CD4-positive, alpha-beta T cell treated with Interleukin-1 beta for 1 hour (primary cell): ENCODE measurements at regions not wholly inside any gene's neighbourhood (a gene's known extent, or its start where the extent isn't known, plus 50 kb on each side); places are given as distances from the start of the nearest gene placed in this dataset.

Source experiments
- DNase-seq, 2 donors: peaks; one replicate each; pipeline ENCODE4 v3.0.0-alpha.2; 2020 to 2022

DNA sequence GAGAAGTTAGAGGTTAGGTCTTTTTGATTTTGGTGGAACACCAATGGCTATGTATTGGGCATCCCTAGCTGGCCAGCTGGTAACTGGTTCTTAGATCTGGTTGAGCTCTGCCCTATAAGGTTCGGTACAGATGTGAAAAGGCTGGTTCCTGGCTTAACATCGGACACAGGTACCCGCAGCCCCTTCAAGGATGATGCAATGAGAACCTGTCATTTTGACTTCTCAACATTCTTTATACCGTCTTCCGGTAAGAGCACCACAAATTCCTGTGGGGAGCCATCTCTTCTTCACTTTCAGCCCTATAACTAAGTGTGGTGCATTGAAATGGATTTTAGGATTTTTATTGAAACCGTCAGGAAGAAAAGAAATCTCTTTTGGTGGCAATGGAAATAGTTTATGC is 222.8 kb downstream of the ADAMTS9 start:
- DNase-seq: no peak

DNA sequence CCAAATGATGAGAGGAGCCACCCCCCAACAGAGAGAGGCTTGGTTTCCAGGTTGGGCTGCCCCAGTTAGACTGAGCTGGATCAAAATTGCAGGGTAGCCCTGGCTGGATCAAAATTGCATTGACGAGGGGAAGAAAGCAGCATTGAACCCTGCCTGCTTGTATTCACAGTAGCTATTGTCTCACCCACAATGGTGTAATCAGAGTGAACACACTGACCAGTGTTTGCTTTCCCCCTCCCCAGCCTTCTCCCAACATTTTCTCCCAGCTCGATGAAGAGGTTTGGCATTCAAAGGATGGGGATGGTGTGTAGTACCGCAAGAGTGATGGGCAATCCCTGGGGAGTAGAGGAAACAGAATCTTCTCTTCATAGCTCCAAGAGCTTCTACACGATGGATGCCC is 223.8 kb downstream of the ADAMTS9 start:
- DNase-seq: no peak

DNA sequence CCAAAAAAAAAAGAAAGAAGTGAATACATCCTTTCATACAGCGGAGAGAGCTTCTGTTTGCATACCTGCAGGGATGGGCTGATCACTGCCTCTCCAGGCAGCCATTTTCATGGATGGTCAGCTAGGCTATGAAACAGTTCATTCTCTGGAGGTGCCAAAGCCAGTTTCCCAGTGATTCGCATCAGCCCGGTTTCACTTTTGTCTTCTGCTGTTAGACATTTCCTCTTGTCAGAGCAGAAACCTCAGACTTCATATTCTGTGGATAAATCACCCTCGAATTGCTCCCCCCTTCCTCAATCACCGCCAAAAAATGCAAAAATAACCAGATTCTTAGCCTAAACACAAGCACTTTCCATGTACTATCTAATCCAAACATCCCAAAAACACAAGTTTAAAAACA is 225.6 kb downstream of the ADAMTS9 start:
- no peak for DNase-seq

DNA sequence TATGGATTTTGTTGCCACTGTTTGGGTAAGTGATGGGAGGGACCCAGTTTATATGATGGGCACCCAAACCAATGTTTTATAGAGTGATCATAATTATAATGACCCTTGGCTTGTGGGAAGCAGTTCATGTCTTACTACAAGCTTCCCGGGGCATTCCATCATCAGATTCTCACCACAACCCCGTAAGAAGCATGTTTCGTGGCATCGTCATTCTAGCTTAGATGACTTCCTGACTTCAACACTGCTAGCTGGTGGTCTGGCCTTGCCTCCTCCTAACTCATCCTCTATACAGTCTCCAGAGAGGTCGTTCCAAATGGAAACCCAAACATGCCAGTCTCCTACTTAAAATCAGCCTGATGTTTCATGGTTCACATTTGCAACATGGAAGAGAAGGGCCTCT is 226.9 kb downstream of the ADAMTS9 start:
- no peak for DNase-seq

DNA sequence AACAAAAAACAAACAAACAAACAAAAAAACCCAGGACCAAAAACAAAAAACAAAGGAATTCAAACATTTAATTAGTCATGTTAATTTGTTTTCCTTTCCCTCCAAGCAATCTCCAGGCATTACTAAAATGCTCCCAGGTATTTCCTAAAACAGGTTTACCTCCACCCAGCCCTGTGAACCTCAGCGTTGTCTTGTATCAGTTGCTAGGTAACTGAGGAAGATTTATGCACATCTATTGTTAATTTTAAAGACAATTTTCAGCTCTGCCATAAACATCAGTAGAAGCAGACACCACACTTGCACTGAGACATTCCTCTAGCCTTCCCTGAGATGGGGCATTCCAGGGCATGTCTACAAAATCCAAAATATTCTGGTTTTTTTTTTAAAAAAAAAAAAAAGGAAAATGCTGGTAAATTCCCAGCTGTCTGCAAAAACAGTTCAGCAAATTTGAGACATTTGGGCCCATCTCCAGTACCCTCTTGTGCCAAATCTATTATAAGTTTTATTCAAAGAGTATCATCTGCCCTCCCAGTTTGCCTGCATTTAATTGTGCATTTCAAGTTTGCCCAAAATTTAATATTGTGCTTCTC is 227.6 kb downstream of the ADAMTS9 start:
- DNase-seq: no peak

GRCh38 chr3:64459711-64460110 is 228.1 kb downstream of the ADAMTS9 start:
- no peak for DNase-seq

DNA sequence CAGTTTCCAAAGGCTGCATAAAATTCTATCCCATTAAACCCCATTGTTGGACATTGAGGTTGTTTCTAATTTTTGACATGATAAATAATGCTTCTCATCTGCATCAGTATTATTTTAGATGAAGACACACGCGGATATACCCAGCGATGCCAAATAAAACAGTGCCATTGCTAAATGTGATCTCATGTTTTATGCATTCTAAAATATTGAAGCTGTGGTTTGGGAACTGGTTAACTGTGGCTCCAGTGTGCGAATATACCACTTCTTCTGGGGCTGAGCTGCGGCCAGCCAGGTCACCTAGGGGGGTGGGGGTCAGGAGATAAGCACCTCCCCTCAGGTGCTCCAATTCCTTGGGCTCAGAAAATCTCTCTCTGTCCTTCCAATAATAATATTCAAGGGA is 230.0 kb downstream of the ADAMTS9 start:
- no peak for DNase-seq

DNA sequence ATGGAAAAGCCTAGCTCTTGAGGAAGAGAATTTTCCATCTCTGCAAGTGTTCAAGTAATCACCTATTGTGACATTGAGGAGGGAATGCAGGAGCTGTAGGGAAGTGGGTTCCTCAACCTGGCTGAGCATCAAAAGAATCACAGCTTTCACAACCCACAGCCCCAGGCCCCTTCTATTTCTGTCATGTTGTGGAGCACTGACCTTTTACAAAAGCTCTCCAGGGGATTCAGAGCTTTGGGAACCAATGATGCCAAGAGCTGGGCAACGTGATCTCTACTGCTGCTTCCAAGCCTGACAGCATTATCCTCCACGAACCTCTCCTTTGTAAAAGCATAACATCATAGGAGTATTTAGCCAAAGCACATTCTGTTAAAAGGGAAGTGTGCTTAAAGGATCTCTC is 231.1 kb downstream of the ADAMTS9 start:
- no peak for DNase-seq

- DNase-seq: no peak
These were observed 230.1 kb upstream of the PRICKLE2 start for GRCh38 chr3:64455351-64455750.

- no peak for DNase-seq
These were observed 229.5 kb upstream of the PRICKLE2 start for GRCh38 chr3:64454768-64455167.

- DNase-seq: no peak
These were observed 228.9 kb upstream of the PRICKLE2 start for GRCh38 chr3:64454179-64454578.

- no peak for DNase-seq
These were observed 226.2 kb upstream of the PRICKLE2 start for GRCh38 chr3:64451283-64452012.

DNA sequence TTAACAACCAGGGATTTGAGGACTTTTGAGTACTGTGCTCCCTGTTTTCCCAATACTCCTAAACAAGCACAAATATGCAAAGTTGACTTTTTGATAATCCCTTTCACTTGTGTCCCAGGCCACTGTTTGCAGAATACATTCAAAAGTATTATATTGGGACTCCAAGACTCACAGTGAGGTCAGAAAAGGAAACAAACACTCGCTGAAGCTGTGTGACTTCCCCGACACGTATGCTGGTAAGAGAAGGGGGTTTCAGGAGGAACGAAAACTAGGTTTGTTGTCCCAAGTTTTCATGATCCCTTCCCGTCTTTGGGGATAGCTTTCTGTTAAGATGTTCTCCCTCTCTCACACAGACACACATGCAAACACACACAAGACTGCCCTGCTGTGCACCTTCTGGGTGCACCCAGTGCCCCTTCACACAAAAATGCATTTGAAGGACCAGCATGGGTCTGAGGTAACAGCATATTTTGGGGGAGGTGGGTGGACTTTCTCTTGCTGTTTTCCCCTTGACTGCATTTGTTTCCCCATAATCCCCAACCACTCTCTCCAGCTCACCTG is 225.2 kb upstream of the PRICKLE2 start:
- no peak for DNase-seq

- no peak for DNase-seq
These were observed 223.8 kb upstream of the PRICKLE2 start for GRCh38 chr3:64449026-64449425.

DNA sequence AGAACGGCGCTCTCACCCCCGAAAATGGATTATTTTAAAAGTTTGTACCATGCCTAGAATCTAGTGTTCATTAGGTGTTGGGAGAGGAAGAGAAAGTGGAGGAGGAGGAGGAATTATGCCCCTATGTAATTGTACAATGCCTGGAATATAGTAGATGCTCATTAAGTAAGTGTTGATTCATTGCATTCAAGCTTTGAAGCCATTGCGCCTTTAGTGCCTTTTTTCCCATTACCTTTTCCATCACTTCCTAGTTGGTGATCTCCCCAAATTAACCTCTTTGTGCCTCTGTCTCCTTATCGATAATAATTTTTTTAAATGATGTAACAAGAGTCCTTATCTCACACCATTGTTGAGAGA is 220.7 kb upstream of the PRICKLE2 start:
- DNase-seq: no peak

DNA sequence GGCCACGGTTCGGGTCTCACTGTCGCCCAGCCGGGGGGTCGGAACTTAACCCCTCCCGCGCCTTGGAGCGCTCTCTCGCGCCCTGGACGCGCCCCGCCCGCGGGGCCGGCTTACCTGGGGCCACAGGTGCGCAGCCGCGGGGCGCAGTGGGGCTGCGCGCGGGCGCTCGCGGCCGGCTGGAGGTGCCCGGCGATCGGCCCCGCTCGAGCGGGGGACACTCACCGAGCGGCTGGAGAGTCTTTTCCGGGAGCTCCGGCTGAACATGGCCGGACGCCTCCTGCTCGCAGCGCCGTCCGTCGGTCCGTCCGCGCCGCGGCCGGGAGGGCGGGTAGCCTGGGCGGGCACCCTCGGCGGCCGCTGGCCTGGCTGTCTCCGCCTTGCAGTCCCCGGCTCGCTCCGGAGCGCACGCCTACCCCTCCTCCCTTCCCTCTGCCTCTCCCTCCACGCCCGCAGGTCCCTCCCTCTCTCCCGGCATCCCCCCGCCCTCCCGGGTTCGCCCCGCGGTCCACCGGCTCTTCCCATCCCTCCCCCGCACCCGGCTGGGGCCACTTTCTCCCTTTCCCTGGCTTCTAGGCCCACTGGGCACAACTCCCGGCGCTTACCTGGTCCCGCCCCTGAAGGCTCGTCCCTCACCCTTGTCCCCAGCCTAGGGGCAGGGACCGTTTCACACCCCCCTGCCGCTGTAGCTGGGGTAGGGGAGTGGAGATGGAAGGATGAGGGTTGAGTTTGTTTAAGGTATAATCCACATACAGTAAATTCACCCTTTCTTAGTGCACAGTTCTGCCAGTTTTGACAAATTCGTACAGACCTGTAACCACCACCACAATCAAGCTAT is 220.1 kb upstream of the PRICKLE2 start:
- DNase-seq: no peak

- DNase-seq: no peak
These were observed 219.3 kb upstream of the PRICKLE2 start for GRCh38 chr3:64444490-64445108.

DNA sequence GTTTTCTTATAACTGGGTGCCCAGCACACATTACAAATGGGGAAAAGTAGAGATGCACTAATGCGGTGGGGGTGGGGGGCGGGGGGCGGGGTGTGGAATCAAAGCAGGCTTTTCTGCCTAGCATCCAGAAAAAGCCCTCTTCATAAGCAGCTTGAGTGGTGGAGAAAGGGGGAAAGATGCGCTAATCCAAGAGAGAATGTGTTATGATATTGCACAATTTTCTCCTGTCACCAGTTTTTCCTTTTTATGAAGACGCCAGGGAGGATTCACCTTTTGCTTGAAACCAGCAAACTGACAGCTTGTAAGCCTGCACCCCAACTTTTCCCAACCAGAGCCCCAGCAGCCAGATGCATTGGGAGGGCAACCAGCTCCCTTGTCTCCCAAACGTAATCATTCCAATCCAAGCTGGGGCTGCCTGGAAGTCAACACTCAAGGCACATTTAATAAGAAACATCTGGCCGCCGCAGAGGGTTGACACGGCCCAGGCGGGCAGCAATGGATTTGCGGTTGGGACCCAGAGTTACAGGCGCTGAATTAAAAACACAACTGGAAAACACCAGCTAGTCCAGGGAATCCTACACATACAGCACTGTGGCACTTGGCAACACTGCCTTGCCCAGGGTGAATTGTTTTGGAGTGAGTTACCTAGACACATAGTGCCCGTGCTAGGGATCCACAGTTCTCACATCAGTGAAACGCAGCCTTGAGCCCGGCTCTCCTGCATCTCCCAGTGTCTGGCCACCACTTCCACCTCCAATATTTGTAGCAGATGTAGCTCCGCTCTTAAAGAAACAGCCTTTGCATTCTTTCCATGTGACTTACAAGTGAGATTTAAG is 218.5 kb upstream of the PRICKLE2 start:
- DNase-seq: no peak

DNA sequence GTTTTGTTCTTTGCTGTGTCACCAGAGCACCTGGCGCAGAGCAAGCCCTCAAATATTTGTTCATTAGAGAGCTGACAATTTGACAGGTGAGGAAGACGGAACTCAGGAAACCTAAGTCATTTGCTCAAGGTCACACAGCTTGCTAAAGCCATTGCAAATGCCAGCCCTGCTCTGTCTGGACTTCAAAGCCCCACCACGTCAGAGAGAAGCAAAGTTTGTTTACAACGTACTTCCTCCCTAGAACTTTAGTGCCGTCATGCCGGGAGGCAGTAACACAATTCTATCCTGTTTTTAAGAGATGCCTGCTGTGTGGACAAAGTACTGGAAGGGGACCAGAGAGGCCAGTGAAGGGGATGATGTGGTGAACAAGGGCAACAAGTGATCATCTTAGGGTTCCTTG is 216.6 kb upstream of the PRICKLE2 start:
- no peak for DNase-seq

- no peak for DNase-seq
These were observed 215.2 kb upstream of the PRICKLE2 start for GRCh38 chr3:64440498-64440897.

GRCh38 chr3:64438812-64439211 is 213.5 kb upstream of the PRICKLE2 start:
- DNase-seq: no peak

GRCh38 chr3:64438066-64438465 is 212.8 kb upstream of the PRICKLE2 start:
- no peak for DNase-seq
